Muscle of arm (tissue), 1 donor: ENCODE measurements at regions not wholly inside any gene's neighbourhood (a gene's known extent, or its start where the extent isn't known, plus 50 kb on each side); places are given as distances from the start of the nearest gene placed in this dataset.
"Not testable (repeated sequence)": the region's sequence is repeated elsewhere in the genome, so short reads cannot be mapped to it uniquely, and the experiment has no call there.

Experiments used
- DNase-seq: peaks from one replicate; pipeline ENCODE4 v3.0.0-alpha.2; 2013

DNA sequence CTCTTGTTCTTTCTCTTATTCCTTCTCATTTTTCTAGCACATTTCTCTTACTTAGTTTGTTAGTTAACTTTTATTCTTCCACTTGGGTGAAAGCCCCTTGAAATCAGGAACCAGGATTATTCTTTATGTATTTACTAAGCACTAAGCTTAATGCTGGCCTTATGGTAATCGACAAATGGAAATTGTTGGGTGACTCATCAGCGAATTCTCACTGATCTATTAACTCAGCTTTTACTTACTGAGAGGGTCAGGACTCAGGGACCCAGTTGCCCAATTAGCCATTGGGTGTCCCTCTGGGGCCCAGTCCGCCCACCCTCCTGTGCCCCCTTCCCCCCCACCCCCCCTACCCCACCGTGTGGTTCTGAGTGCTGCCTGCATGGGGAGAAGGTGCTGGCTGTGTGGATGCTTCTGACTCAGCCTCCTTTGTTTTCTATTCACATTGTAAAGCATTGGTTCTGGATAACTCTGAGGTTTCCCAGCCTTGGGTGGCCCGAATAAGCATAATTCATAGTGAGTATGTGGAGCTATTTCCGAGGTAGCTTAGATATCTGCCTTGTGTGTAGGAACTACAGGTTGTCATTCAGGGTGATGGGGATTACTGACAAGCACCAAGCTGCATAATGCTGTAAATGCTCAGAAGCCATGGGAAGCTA, 240.9 kb downstream of the FGF9 start:
- DNase-seq, result no peak

DNA sequence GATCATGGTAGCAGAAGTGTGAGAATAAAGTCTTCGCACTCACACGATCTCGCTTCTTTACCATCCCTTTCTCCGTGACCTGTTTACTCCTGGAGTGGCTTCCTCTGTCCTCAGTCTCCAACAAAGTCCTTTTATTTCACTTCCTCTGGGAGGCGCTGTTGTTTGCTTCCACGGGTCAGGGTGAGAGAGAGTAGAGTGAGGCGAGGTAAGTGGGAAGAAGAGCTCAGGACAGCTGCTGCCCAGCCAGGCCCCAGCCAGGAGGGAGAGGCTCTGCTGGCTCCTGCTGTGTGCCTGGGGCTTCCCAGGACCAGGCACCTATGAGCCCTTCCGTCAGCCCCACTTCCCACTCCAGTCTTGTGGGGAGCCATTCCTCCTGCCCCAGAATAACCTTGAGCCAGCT, 242.1 kb downstream of the FGF9 start:
- no peak for DNase-seq

DNA sequence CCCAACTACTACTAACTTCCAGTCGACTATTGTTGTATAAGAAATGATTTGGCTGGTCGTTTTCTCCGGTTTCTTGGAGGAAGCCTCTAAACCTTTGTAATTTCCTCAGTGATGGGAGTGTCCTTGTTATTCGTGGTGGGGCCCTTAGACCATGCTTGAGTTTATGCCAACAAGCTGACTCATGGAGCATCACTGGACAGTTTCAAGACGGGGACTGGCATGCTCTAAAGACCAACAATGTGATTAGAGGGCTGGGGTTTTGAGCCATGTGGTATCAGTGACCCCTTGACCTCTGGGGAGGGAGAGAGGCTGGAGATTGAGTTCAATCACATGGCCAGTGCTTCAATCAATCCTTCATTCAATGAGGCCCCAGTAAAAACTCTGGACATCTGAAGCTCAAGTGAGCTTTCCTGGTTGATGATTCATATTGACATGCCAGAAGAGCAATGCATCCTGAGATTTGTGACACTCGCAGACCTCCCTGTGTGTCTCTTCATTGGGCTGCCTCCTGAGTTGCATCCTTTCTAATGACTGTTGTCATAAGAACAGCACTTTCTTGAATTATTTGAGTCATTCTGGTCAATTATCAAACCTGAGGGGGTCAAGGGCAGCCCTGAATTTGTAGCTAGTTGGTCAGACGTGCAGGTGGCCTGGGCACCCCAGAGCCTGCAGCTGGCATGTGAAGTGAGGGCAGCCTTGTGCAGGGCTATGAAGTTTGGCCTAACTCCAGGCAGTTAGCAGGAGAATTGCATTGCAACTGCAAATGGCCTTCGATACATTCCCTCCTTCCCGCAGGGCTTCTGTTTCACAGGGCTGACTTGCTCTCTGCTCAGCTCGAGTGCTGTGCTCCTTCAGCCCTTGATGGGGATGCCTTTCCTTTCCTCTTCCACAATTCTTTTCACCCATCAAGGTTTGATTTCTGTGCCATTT, 246.5 kb downstream of the FGF9 start:
- no peak for DNase-seq

- not testable (repeated sequence) for DNase-seq
Observed at GRCh38 chr13:21920802-21921201, 249.9 kb downstream of the FGF9 start.

DNA sequence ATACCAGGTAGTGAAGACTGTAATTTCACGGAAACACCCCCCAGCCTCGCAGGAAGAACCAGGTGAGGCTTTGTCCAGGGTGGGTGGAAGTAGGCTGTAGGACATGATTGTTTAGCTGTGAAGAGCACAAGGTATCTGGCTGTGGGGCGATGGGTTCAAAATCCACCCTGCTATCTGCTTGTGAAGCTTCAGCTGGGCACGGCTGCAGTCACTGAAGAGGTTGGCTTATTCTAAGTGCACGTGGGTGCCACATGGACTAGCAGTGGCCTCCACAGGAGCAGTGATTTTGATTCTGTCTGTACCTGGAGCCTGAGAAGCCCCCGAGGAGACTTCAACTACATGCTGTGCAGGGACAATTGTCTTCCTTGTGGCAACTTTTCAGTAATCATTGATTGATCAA, 254.1 kb downstream of the FGF9 start:
- no peak for DNase-seq

DNA sequence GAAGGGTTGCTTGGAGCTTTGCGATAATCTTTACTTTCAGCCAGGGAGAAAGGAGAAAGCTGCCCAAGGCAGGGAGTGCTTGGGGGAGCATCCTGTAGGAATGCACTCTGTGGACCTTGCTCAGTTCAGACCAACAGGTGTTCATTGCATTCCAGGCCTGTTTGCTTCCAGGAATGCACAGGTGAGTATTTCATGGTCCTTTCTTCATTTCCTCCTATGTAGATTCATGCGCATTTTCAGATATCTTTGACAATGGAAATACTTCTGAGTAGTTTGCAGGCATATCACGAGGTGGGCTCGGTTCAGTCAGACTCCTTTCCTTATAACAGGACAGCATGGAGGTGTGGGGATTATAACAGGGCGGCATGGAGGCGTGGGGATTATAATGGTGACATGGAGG, 254.8 kb downstream of the FGF9 start:
- no peak for DNase-seq

DNA sequence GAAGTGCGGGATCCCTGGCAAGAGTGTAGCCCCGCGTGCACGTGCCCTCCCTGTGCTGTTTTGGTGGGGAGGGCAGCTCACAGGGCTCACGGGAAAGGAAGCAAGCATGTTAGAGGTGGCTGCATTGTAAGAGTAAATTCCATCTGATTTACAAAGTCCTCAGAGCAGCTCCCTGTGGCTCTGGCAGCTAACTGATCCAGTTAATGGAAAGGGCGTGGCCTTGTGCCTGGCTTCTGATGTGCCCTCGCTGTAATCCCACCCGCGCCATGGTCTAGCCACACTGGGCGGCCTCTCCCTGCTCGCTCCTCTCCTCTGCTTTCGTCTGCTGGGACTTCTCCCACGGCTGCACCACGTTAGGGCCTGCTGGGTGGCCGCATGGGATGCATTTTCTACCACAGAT, 258.5 kb downstream of the FGF9 start:
- no peak for DNase-seq

GRCh38 chr13:21930536-21930935, 259.7 kb downstream of the FGF9 start:
- DNase-seq, result no peak

- DNase-seq, result no peak
Observed at GRCh38 chr13:21932578-21932977, 261.7 kb downstream of the FGF9 start.

- DNase-seq, result no peak
Observed at GRCh38 chr13:21932996-21933395, 262.1 kb downstream of the FGF9 start.

- no peak for DNase-seq
Observed at GRCh38 chr13:21934284-21934683, 263.4 kb downstream of the FGF9 start.

DNA sequence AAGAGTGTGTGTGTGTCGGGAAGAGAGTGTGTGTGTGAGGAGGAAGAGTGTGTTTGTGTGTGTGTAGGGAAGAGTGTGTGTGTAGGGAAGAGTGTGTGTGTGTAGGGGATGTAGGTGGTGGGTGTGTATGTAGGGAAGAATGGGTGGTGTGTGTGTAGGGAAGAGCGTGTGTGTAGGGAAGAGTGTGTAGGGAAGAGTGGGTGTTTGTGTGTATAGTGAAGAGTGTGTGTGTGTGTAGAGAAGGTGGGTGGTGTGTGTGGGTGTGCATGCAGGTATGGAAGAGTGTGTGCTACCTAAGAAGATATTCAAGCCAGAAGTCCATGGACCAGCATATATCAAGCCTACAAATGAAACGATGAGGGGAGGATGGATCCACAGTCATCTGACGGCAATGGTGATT, 265.8 kb downstream of the FGF9 start:
- no peak for DNase-seq

DNA sequence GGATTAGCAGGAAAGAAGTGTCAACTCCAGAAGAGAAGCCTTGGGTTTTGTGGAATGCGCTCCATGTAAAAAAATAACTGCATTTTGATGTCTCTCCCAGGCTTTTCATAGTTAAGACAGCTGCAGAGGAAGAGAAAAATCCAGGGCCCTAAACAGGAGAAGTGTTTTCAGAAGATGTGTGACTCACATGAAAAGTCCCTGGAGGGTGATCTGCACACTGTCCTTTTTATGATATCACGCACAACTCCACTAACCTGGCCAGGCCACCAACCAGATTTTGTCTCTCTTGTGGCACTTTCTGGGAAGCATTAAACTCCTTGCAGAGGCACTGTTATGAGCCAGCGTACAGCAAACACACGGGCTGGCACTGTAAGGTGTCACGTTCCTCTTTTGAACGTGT, 267.3 kb downstream of the FGF9 start:
- no peak for DNase-seq

DNA sequence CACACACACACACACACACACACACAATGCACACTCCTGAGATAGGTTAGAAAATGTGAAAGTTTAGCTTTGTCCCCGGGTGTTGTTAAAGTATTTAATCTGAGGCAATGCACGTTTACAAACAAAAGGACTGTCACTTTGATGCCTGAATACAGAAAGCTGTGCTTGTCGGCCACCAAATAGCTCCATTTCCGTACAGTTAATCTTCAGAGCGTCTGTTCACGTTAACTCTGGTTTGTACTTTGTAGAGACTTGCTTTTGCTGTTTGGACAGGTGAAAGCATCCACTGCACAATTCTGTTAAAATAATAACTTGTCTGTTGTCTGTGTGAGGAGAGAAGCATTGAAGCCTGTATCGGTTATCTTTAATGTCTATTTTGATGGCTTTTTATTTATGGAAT, 267.8 kb downstream of the FGF9 start:
- no peak for DNase-seq

DNA sequence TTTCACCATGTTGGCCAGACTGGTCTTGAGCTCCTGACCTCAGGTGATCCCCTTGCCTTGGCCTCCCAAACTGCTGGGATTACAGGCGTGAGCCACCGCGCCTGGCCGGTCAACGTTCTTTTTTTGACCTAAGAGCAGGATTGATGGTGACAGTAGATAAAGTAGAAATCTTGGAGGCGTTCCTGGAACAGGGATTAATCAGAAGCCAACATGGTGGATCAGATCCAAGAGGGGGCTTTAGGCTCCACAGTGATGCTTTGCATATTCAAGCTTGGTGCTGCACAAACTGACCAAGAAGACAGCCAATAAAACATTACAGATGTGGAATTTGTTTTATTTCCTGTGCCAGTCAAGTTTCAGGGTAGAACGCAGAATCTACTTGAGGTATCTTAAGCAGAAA, 271.2 kb downstream of the FGF9 start:
- DNase-seq, result no peak

GRCh38 chr13:21944610-21945009, 273.7 kb downstream of the FGF9 start:
- no peak for DNase-seq

DNA sequence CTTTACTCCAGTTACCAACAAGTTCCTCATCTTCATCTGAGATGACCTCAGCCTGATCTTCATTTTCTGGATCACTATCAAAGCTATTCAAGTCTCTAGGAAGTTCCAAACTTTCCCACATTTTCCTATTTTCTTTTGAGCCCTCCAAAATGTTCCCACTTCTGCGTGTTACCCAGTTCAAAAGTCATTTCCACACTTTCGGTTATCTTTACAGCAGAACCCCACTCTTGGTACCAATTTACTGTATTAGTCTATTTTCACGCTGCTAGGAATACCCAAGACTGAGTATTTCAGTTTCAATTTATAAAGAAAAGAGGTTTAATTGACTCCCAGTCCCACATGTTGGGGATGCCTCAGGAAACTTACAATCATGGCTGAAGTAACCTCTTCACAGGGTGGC, 274.3 kb downstream of the FGF9 start:
- DNase-seq, result no peak

DNA sequence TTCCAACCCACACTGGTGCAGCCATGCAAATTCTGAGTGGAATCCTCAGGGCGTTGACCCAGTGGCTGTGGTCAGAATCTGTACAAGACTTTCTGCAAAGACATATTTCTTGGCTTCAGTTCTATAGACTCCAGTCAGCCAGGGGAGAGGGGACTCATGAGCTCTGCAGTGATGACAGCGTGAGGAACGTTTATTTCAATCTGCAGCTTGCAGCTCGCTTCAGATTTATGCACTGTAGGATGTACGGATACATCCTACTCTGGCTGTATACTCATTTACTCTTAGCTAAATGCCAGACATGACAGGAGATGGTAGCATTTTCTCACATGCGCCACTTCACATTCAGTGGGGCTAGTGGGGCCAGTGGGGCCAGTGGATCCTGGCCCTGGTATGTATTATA, 276.1 kb downstream of the FGF9 start:
- no peak for DNase-seq

GRCh38 chr13:21948769-21949474, 278.0 kb downstream of the FGF9 start:
- DNase-seq, result no peak

DNA sequence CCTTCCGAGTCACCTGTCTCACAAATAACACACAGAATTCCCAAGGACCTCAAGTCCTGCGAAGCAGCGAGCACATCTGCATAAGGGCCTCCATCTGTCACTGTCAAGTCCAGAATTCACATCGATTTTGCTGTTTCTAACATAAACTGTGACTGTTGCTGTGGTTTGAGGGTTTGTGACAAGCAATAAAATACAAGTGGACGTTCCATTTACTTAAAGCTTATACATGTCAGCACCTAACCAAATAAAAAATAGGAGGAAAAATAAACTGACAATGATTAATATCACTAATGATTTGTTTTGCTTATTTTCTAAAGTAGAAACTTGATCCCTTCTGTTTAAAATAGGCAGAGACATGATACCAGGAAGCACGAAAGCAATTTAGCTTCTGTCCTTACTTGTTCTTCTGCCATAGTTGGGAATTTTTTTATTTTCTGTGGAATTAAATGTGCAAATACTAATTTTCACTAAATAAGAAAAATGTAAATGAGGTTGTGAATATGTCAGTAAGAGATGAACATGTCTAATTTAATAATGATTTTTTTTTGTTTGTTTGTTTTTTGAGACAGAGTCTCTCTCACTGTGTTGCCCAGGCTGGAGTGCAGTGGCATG, 279.1 kb downstream of the FGF9 start:
- DNase-seq, result no peak

GRCh38 chr13:21956666-21957065, 285.8 kb downstream of the FGF9 start:
- DNase-seq, result no peak

GRCh38 chr13:21957833-21958232, 287.0 kb downstream of the FGF9 start:
- no peak for DNase-seq
